ENCODE measurements at regions not wholly inside any gene's neighbourhood (a gene's known extent, or its start where the extent isn't known, plus 50 kb on each side); places are given as distances from the start of the nearest gene placed in this dataset.
"Not testable (repeated sequence)": the region's sequence is repeated elsewhere in the genome, so short reads cannot be mapped to it uniquely, and the experiment has no call there.

DNA sequence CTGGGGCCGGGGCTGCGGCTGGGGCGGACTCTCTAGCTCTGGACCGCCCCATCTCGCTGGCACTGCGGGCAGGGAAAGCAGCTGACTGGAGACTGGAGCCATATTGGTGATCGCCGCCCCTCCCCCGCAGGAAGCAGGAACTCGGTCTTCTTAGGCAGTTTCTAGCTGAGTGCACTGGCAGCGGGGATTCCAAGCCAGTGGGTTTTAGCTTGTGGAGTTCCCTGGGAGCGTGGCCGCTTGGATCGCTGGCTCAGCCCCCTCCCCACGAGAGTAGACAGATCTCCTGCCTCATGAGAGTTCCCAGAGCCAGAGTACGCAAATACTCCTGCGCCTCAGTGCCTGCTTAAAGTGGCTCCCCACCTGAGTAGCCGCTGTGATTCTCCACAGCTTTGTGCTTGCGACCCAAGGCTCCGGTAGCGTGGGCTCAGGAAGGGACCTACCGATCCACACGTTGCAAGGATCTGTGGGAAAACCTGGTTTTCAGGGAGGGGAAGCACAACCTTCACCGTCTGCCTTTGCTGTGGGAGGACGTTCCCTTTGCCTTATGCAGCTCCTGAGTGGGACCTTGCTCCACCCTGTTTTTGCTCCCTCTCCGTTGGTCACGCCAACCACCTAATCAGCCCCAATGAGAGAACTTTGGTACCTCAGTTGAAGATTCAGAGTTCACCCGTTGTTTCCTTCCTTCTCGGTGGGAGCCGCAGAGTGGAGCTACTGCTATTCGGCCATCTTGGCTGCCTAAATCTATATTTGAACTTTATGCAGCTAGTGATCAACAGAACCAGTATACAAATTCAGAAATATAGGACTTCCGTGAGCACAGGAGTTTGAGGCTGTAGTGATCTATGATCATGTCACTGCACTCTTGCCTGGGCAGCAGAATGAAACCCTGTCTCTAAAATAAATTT, 803.9 kb upstream of the PCDH10 start:
- TF ChIP-seq, protein P1, sequence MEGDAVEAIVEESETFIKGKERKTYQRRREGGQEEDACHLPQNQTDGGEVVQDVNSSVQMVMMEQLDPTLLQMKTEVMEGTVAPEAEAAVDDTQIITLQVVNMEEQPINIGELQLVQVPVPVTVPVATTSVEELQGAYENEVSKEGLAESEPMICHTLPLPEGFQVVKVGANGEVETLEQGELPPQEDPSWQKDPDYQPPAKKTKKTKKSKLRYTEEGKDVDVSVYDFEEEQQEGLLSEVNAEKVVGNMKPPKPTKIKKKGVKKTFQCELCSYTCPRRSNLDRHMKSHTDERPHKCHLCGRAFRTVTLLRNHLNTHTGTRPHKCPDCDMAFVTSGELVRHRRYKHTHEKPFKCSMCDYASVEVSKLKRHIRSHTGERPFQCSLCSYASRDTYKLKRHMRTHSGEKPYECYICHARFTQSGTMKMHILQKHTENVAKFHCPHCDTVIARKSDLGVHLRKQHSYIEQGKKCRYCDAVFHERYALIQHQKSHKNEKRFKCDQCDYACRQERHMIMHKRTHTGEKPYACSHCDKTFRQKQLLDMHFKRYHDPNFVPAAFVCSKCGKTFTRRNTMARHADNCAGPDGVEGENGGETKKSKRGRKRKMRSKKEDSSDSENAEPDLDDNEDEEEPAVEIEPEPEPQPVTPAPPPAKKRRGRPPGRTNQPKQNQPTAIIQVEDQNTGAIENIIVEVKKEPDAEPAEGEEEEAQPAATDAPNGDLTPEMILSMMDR (IDR thresholded peaks at IDR 0.05; ENCODE audit: control extremely low read depth, extremely low read depth), result no peak
- no peak overlapping the region for H3K9ac ChIP-seq (ENCODE audit: insufficient read depth in 1 of 2, low read length in 2 of 2)
- no peak for DNase-seq
- no peaks in the 10 kb centered on the region for H3K36me3 ChIP-seq (ENCODE audit: control insufficient read depth in 4 of 4, insufficient read depth in 4 of 4, low read length in 4 of 4)
- peaks cover 0 to 14% (median 0%) of the 10 kb centered on the region in 5 donors for H3K4me1 ChIP-seq (ENCODE audit: control insufficient read depth in 5 of 5, insufficient read depth in 5 of 5, low read length in 5 of 5)
- no peak overlapping the region for H3K4me3 ChIP-seq
- WGBS, 2 donors, result 94 to 95% methylated on average over 27 to 32 of the region's 32 CpGs
- no peaks in the 10 kb centered on the region for H3K27me3 ChIP-seq (ENCODE audit: control insufficient read depth in 3 of 3, insufficient read depth in 3 of 3, low read length in 2 of 3)
- H3K27ac ChIP-seq (ENCODE audit: low read depth in 1 of 2, low read length in 1 of 2), result no peak overlapping the region
- ATAC-seq (ENCODE audit: insufficient read depth, low FRiP score), result no peak
- peaks cover 0 to 4% (median under 1%) of the 10 kb centered on the region in 4 donors for H3K9me3 ChIP-seq (ENCODE audit: control insufficient read depth in 4 of 4, insufficient read depth in 3 of 4, low read length in 3 of 4)

DNA sequence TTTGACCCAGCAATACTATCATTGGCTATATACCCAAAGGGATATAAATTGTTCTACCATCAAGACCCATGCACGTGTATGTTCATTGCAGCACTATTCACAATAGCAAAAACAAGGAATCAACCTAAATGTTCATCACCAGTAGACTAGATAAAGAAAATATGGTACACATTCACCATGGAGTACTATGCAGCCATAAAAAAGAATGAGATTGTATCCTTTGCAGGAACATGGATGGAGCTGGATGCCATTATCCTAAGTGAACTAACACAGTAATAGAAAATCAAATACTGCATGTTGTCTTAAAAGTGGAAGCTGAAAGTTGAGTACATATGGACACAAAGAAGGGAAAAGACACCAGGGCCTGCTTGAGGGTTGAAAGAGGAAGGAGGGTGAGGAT, 803.1 kb upstream of the PCDH10 start:
- Histone ChIP-seq H3K27ac (ENCODE audit: low read depth in 1 of 2, low read length in 1 of 2) (no peak overlapping the region), H3K36me3 (ENCODE audit: control insufficient read depth in 4 of 4, insufficient read depth in 4 of 4, low read length in 4 of 4) (no peaks in the 10 kb centered on the region), H3K27me3 (ENCODE audit: control insufficient read depth in 3 of 3, insufficient read depth in 3 of 3, low read length in 2 of 3) (no peaks in the 10 kb centered on the region), H3K9ac (ENCODE audit: insufficient read depth in 1 of 2, low read length in 2 of 2) (no peak overlapping the region), H3K4me1 (ENCODE audit: control insufficient read depth in 5 of 5, insufficient read depth in 5 of 5, low read length in 5 of 5) (peaks cover 0 to 14% (median 0%) of the 10 kb centered on the region in 5 donors), H3K9me3 (ENCODE audit: control insufficient read depth in 4 of 4, insufficient read depth in 3 of 4, low read length in 3 of 4) (peaks cover 0 to 4% (median under 1%) of the 10 kb centered on the region in 4 donors), H3K4me3 (no peak overlapping the region)
- 83 to 86% methylated on average over 1 of the region's 1 CpG for WGBS, 2 donors
- DNase-seq (no peak), ATAC-seq (ENCODE audit: insufficient read depth, low FRiP score) (no peak)
- TF ChIP-seq, protein P1 (IDR thresholded peaks at IDR 0.05; ENCODE audit: control extremely low read depth, extremely low read depth), result no peak

DNA sequence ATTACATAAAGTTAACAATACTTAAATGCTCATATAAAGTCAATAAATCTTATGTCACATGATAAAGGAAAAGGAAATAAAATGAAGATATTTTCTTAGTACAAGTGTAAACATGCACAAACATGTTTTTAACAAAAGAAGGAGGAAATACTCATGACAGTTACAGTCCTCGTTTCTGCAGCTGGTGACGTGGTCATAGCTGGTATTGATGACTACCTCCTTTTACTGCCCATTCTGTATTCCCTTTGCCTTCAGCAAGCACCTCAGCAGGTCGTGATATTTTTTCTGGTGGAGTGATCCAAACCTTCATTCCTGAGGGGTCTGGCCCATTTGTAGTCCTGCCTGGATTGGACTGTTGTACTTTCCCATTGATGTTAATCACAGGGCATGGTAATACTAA, 797.5 kb upstream of the PCDH10 start:
- not testable (repeated sequence) for ATAC-seq (ENCODE audit: insufficient read depth, low FRiP score); H3K9ac ChIP-seq (ENCODE audit: insufficient read depth in 1 of 2, low read length in 2 of 2); H3K27me3 ChIP-seq (ENCODE audit: control insufficient read depth in 3 of 3, insufficient read depth in 3 of 3, low read length in 2 of 3); H3K4me3 ChIP-seq; H3K9me3 ChIP-seq (ENCODE audit: control insufficient read depth in 4 of 4, insufficient read depth in 3 of 4, low read length in 3 of 4); DNase-seq; H3K36me3 ChIP-seq (ENCODE audit: control insufficient read depth in 4 of 4, insufficient read depth in 4 of 4, low read length in 4 of 4); H3K27ac ChIP-seq (ENCODE audit: low read depth in 1 of 2, low read length in 1 of 2)
- H3K4me1 ChIP-seq (ENCODE audit: control insufficient read depth in 5 of 5, insufficient read depth in 5 of 5, low read length in 5 of 5), result peaks cover 0 to 14% (median 0%) of the 10 kb centered on the region in 5 donors
- 72 to 84% methylated on average over 3 of the region's 3 CpGs for WGBS, 2 donors

DNA sequence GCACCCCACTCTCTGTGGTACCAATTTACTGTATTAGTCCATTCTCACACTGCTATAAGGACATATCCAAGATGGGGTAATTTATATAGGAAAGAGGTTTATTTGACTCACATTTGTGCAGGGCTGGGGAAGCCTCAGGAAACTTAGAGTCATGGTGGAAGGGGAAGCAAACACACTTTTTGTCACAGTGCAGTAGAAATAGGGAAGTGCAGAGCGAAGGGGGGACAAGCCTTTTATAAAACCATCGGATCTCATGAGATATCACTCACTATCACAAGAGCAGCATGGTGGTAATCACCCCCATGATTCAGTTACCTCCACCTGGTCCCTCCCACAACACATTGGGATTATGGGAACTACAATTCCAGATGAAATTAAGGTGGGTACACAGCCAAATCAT, 766.9 kb upstream of the PCDH10 start:
- Histone ChIP-seq H3K36me3 (ENCODE audit: control insufficient read depth in 4 of 4, insufficient read depth in 4 of 4, low read length in 4 of 4) (no peaks in the 10 kb centered on the region), H3K4me1 (ENCODE audit: control insufficient read depth in 5 of 5, insufficient read depth in 5 of 5, low read length in 5 of 5) (no peaks in the 10 kb centered on the region), H3K9me3 (ENCODE audit: control insufficient read depth in 4 of 4, insufficient read depth in 3 of 4, low read length in 3 of 4) (no peaks in the 10 kb centered on the region), H3K4me3 (no peak overlapping the region), H3K27ac (ENCODE audit: low read depth in 1 of 2, low read length in 1 of 2) (no peak overlapping the region), H3K27me3 (ENCODE audit: control insufficient read depth in 3 of 3, insufficient read depth in 3 of 3, low read length in 2 of 3) (no peaks in the 10 kb centered on the region), H3K9ac (ENCODE audit: insufficient read depth in 1 of 2, low read length in 2 of 2) (no peak overlapping the region)
- DNase-seq, result no peak
- TF ChIP-seq, protein P1 (IDR thresholded peaks at IDR 0.05; ENCODE audit: control extremely low read depth, extremely low read depth), result no peak
- ATAC-seq (ENCODE audit: insufficient read depth, low FRiP score), result no peak
- 65 to 69% methylated on average over 2 of the region's 2 CpGs for WGBS, 2 donors
